SK-N-SH treated with all-trans-retinoic acid at 6 μM for 48 hours (cell line): ENCODE measurements at regions not wholly inside any gene's neighbourhood (a gene's known extent, or its start where the extent isn't known, plus 50 kb on each side); places are given as distances from the start of the nearest gene placed in this dataset.

Experiments used
- ATAC-seq: fragments of 200-7000 bp; cut with Tn5 transposase; 3 replicates; pipeline ENCODE4 v1.9.1; 2020; ENCODE audit warnings: mild to moderate bottlenecking, moderate library complexity
- ARNTL ChIP-seq: fragments of 450-650 bp; formaldehyde crosslinking; IDR thresholded peaks from 2 replicates; pipeline ENCODE4 v1.5.0; 2020; ENCODE audit warnings: low read depth, mild to moderate bottlenecking, moderate library complexity, borderline replicate concordance
- BACH2 ChIP-seq: fragments of 250-450 bp; sonication (Bioruptor Pico); IDR thresholded peaks from 2 replicates; pipeline ENCODE4 v1.9.0; 2021; ENCODE audit warnings: mild to moderate bottlenecking, borderline replicate concordance
- CSDC2 ChIP-seq: fragments of 250-450 bp; sonication (Bioruptor Pico); IDR thresholded peaks from 2 replicates; pipeline ENCODE4 v1.5.0; 2020; ENCODE audit warnings: mild to moderate bottlenecking, moderate library complexity
- ESRRG ChIP-seq: fragments of 250-450 bp; sonication (Bioruptor Pico); IDR thresholded peaks from 2 replicates; pipeline ENCODE4 v1.6.1; 2021; ENCODE audit warnings: mild to moderate bottlenecking
- GLIS3 ChIP-seq: fragments of 250-450 bp; sonication (Bioruptor Pico); IDR thresholded peaks from 2 replicates; pipeline ENCODE4 v1.5.0; 2020; ENCODE audit warnings: mild to moderate bottlenecking, moderate library complexity
- ISL1 ChIP-seq: fragments of 250-450 bp; sonication (Bioruptor Pico); IDR thresholded peaks from 2 replicates; pipeline ENCODE4 v2.1.2; 2022; ENCODE audit warnings: mild to moderate bottlenecking, moderate library complexity
- OSR1 ChIP-seq: fragments of 250-450 bp; sonication (Bioruptor Pico); IDR thresholded peaks from 2 replicates; pipeline ENCODE4 v1.8.0; 2022; ENCODE audit warnings: moderate library complexity, mild to moderate bottlenecking, inconsistent platforms
- PPARA ChIP-seq: fragments of 250-450 bp; sonication (Bioruptor Pico); IDR thresholded peaks from 2 replicates; pipeline ENCODE4 v1.5.0; 2020; ENCODE audit warnings: mild to moderate bottlenecking, borderline replicate concordance
- RARB ChIP-seq: fragments of 250-450 bp; sonication (Bioruptor Pico); IDR thresholded peaks from 2 replicates; pipeline ENCODE4 v1.8.0; 2021; ENCODE audit warnings: mild to moderate bottlenecking, moderate library complexity
- SNAI2 ChIP-seq: fragments of 250-450 bp; sonication (Bioruptor Pico); IDR thresholded peaks from 2 replicates; pipeline ENCODE4 v1.5.0; 2020; ENCODE audit warnings: mild to moderate bottlenecking, moderate library complexity
- TCF4 ChIP-seq: fragments of 250-450 bp; sonication (Bioruptor Pico); IDR thresholded peaks from 2 replicates; pipeline ENCODE4 v1.8.0; 2021; ENCODE audit warnings: mild to moderate bottlenecking, moderate library complexity, borderline replicate concordance
- TOX ChIP-seq: fragments of 250-450 bp; sonication (Bioruptor Pico); IDR thresholded peaks from 2 replicates; pipeline ENCODE4 v1.8.0; 2021; ENCODE audit warnings: mild to moderate bottlenecking, moderate library complexity, borderline replicate concordance
- ZC3H10 ChIP-seq: fragments of 250-450 bp; sonication (Bioruptor Pico); IDR thresholded peaks from 2 replicates; pipeline ENCODE4 v1.5.1; 2021; ENCODE audit warnings: mild to moderate bottlenecking, moderate library complexity
- ZNF565 ChIP-seq: fragments of 450-650 bp; formaldehyde crosslinking; conservative IDR thresholded peaks from 2 replicates; pipeline ENCODE4 v1.5.0; 2020; ENCODE audit warnings: low read depth, mild to moderate bottlenecking, moderate library complexity
- ZNF70 ChIP-seq: fragments of 450-650 bp; formaldehyde crosslinking; IDR thresholded peaks from 2 replicates; pipeline ENCODE4 v1.5.0; 2020; ENCODE audit warnings: mild to moderate bottlenecking, moderate library complexity
- ZNF8 ChIP-seq: fragments of 450-650 bp; formaldehyde crosslinking; IDR thresholded peaks from 2 replicates; pipeline ENCODE4 v1.5.0; 2020; ENCODE audit warnings: mild to moderate bottlenecking, moderate library complexity
- TF ChIP-seq, protein P1 (sequence below): fragments of 250-450 bp; sonication (Bioruptor Pico); IDR thresholded peaks from 2 replicates; pipeline ENCODE4 v1.5.1; 2020; ENCODE audit warnings: low read depth, mild to moderate bottlenecking, moderate library complexity
- TF ChIP-seq, protein P2 (sequence below): fragments of 250-450 bp; sonication (Bioruptor Pico); IDR thresholded peaks from 2 replicates; pipeline ENCODE4 v1.8.0; 2020; ENCODE audit warnings: mild to moderate bottlenecking, moderate library complexity, borderline replicate concordance
- TF ChIP-seq, protein P3 (sequence below): fragments of 250-450 bp; sonication (Bioruptor Pico); IDR thresholded peaks from 2 replicates; pipeline ENCODE4 v1.8.0; 2021; ENCODE audit warnings: low read depth, mild to moderate bottlenecking, moderate library complexity, borderline replicate concordance
- TF ChIP-seq, protein P4 (sequence below): fragments of 250-450 bp; sonication (Bioruptor Pico); IDR thresholded peaks from 2 replicates; pipeline ENCODE4 v1.5.1; 2021; ENCODE audit warnings: mild to moderate bottlenecking, moderate library complexity
- TF ChIP-seq, protein P5 (sequence below): fragments of 250-450 bp; sonication (Bioruptor Pico); IDR thresholded peaks from 2 replicates; pipeline ENCODE4 v1.5.0; 2020; ENCODE audit warnings: mild to moderate bottlenecking, moderate library complexity

DNA sequence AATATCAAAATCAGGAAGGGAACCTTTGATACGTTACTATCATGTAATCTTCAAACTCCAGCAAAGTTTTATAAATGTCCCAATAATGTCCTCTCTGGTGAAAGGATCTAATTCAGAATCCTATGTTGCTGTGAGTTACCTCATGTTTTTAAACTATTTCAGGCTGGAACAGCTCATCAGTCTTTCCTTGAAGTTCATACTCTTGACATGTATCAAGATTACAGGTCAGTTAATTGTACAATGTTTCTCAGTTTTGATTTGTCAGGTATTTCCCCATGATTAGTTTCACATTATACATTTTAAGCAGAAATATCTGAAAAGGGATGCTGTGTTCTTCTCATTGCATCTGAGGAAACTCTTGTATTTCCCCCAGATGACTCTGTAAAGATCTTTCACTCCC, 136.5 kb upstream of the HS3ST1 start:
- no peak for TF ChIP-seq ZNF8
- TF ChIP-seq, protein P1, sequence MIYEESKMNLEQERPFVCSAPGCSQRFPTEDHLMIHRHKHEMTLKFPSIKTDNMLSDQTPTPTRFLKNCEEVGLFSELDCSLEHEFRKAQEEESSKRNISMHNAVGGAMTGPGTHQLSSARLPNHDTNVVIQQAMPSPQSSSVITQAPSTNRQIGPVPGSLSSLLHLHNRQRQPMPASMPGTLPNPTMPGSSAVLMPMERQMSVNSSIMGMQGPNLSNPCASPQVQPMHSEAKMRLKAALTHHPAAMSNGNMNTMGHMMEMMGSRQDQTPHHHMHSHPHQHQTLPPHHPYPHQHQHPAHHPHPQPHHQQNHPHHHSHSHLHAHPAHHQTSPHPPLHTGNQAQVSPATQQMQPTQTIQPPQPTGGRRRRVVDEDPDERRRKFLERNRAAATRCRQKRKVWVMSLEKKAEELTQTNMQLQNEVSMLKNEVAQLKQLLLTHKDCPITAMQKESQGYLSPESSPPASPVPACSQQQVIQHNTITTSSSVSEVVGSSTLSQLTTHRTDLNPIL (CRISPR knock-in tag) = no peak
- TF ChIP-seq ARNTL (CRISPR knock-in tag) = no peak
- no peak for TF ChIP-seq ZNF565
- TF ChIP-seq, protein P2, sequence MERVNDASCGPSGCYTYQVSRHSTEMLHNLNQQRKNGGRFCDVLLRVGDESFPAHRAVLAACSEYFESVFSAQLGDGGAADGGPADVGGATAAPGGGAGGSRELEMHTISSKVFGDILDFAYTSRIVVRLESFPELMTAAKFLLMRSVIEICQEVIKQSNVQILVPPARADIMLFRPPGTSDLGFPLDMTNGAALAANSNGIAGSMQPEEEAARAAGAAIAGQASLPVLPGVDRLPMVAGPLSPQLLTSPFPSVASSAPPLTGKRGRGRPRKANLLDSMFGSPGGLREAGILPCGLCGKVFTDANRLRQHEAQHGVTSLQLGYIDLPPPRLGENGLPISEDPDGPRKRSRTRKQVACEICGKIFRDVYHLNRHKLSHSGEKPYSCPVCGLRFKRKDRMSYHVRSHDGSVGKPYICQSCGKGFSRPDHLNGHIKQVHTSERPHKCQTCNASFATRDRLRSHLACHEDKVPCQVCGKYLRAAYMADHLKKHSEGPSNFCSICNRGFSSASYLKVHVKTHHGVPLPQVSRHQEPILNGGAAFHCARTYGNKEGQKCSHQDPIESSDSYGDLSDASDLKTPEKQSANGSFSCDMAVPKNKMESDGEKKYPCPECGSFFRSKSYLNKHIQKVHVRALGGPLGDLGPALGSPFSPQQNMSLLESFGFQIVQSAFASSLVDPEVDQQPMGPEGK (CRISPR knock-in tag) = no peak
- no peak for TF ChIP-seq CSDC2
- TF ChIP-seq ISL1 (CRISPR knock-in tag) = no peak
- TF ChIP-seq, protein P3, sequence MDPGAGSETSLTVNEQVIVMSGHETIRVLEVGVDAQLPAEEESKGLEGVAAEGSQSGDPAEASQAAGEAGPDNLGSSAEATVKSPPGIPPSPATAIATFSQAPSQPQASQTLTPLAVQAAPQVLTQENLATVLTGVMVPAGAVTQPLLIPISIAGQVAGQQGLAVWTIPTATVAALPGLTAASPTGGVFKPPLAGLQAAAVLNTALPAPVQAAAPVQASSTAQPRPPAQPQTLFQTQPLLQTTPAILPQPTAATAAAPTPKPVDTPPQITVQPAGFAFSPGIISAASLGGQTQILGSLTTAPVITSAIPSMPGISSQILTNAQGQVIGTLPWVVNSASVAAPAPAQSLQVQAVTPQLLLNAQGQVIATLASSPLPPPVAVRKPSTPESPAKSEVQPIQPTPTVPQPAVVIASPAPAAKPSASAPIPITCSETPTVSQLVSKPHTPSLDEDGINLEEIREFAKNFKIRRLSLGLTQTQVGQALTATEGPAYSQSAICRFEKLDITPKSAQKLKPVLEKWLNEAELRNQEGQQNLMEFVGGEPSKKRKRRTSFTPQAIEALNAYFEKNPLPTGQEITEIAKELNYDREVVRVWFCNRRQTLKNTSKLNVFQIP (CRISPR knock-in tag) = no peak
- TF ChIP-seq ZNF70 (CRISPR knock-in tag) = no peak
- no peak for TF ChIP-seq SNAI2 (CRISPR knock-in tag)
- ATAC-seq = no peak

DNA sequence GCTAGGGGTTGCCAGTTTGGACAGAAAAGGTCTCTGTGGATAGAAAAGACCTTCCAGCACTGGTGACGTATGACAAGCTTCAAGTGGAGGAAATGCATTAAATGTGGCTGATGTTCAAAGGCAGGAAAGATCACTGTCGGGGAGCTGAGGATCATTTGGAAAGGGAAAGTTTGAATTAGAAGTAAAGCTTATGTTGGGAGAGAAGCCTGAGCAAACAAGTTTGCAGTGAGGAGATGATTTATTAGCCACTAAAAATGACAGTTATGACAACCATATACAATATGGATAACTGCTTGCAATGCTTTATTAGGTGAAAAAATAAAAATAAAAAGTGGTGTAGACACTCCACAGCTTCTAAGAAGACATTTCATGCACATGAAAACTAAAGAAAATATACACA, 135.3 kb upstream of the HS3ST1 start:
- no peak for ATAC-seq
- no peak for TF ChIP-seq PPARA (CRISPR knock-in tag)
- TF ChIP-seq ESRRG (CRISPR knock-in tag) = no peak
- TF ChIP-seq, protein P3 (CRISPR knock-in tag) = no peak
- no peak for TF ChIP-seq ARNTL (CRISPR knock-in tag)
- TF ChIP-seq RARB = no peak

DNA sequence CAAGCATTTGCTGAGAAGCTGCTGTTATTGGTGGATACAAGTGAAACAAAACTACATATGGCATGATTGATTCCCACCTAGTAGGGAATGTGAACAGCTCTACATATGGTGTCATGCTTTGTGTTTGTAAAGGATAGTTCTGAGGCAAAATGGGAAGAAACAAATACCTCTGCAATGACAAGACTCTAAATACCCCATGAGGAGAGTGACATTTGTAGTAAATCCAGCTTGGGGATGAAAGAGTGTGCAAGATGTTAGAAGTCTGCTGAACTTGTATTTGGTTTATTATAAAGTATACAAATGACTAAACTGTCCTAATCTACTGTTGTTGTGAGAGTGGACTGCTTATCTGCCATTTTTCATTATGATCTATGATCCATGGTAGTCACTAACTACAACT, 120.8 kb upstream of the HS3ST1 start:
- ATAC-seq = no peak
- TF ChIP-seq CSDC2 (no peak), ZNF8 (no peak), TCF4 (CRISPR knock-in tag) (no peak), ISL1 (CRISPR knock-in tag) (no peak), BACH2 (CRISPR knock-in tag) (no peak), ZNF565 (no peak), OSR1 (no peak), GLIS3 (CRISPR knock-in tag) (no peak), SNAI2 (CRISPR knock-in tag) (no peak)

DNA sequence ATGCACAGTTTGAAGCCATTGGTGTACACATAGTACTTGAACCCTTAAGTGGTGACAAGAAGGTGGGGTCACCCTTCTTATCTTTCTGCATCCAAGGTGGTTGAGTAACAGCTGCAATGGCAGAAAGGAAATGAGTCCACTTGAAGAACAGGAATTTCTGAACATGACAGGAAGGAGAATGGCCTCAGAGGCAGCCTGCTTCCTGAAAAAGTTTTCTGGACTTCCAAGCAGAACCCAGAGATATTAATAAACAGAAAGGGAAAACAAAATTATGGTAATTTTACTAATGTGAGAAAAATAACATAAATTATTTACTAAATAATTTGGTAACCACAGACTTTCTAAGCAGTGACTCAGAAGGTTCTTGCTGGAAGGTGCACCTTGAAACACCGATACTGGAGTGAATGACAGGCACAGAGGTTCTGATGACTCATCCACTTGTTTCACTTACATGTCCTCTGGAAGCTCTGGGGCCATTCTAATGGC, 119.9 kb upstream of the HS3ST1 start:
- no peak for ATAC-seq

DNA sequence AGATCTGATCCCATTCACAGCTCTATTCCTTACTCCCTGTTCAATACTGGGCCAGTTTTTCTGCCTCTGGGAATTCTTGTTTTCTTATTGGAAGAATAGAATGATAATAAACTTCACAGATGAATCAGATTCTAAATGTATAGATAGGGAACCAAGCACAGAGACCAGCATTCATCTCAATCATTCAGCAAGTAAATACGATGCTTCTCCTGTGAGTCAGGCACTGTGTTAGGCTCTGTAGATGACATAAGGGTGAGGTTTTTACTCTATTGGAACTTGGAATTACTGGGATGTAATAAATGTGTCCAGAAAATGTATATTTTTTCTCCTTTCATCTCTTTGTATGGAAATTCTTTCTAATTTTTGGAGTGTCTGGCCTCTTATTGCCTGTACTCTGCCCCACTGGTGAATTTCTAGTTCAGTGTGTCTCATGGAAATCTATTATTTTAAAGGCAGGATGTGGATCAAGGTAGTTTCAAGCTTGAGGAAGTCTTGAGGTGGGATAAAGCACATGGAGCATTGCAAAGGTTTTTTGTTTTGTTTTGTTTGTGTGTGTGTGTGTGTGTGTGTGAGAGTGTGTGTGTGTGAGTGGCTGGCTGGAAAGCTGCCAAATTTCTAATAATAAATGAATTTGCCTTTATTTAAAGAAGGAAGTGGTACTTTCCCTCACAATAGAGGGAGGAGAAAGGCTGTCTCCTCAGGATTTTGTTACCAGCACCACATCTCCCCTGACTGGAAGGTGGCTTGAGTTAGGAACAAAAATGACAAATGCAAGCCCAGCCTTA, 117.9 kb upstream of the HS3ST1 start:
- ATAC-seq = no peak
- TF ChIP-seq OSR1 (no peak), PPARA (CRISPR knock-in tag) (no peak), ZC3H10 (no peak), TCF4 (CRISPR knock-in tag) (no peak), TOX (CRISPR knock-in tag) (no peak), ZNF565 (no peak), BACH2 (CRISPR knock-in tag) (no peak), ZNF70 (CRISPR knock-in tag) (no peak), ZNF8 (no peak), GLIS3 (CRISPR knock-in tag) (no peak)
- TF ChIP-seq, protein P4, sequence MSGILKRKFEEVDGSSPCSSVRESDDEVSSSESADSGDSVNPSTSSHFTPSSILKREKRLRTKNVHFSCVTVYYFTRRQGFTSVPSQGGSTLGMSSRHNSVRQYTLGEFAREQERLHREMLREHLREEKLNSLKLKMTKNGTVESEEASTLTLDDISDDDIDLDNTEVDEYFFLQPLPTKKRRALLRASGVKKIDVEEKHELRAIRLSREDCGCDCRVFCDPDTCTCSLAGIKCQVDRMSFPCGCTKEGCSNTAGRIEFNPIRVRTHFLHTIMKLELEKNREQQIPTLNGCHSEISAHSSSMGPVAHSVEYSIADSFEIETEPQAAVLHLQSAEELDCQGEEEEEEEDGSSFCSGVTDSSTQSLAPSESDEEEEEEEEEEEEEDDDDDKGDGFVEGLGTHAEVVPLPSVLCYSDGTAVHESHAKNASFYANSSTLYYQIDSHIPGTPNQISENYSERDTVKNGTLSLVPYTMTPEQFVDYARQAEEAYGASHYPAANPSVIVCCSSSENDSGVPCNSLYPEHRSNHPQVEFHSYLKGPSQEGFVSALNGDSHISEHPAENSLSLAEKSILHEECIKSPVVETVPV = no peak
- TF ChIP-seq, protein P5, sequence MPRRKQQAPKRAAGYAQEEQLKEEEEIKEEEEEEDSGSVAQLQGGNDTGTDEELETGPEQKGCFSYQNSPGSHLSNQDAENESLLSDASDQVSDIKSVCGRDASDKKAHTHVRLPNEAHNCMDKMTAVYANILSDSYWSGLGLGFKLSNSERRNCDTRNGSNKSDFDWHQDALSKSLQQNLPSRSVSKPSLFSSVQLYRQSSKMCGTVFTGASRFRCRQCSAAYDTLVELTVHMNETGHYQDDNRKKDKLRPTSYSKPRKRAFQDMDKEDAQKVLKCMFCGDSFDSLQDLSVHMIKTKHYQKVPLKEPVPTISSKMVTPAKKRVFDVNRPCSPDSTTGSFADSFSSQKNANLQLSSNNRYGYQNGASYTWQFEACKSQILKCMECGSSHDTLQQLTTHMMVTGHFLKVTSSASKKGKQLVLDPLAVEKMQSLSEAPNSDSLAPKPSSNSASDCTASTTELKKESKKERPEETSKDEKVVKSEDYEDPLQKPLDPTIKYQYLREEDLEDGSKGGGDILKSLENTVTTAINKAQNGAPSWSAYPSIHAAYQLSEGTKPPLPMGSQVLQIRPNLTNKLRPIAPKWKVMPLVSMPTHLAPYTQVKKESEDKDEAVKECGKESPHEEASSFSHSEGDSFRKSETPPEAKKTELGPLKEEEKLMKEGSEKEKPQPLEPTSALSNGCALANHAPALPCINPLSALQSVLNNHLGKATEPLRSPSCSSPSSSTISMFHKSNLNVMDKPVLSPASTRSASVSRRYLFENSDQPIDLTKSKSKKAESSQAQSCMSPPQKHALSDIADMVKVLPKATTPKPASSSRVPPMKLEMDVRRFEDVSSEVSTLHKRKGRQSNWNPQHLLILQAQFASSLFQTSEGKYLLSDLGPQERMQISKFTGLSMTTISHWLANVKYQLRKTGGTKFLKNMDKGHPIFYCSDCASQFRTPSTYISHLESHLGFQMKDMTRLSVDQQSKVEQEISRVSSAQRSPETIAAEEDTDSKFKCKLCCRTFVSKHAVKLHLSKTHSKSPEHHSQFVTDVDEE (CRISPR knock-in tag) = no peak

More for the DNA sequence above, 119.9 kb upstream of the HS3ST1 start:
- TF ChIP-seq ZNF8 = no peak
